Activated T-helper 2 cell treated with anti-CD3 and anti-CD28 coated beads, Interferon-gamma antibody, Interleukin-2, Interleukin-4, amounts not matched to agents 10 μg/mL and 5 μg/mL and 100 μg/mL, durations not matched to agents 14 hours and 24 hours and 36 hours (primary cell): ENCODE measurements at regions not wholly inside any gene's neighbourhood (a gene's known extent, or its start where the extent isn't known, plus 50 kb on each side); places are given as distances from the start of the nearest gene placed in this dataset.

Source experiments
- DNase-seq: peaks from one replicate; pipeline ENCODE4 v3.0.0; 2021; ENCODE audit warnings: low spot score
- H3K27ac Mint-ChIP-seq: one replicate; pipeline ENCODE4 v1.8.0; 2021; ENCODE audit warnings: mixed read lengths
- H3K27me3 Mint-ChIP-seq: one replicate; pipeline ENCODE4 v1.8.0; 2021; ENCODE audit warnings: low read depth, mixed read lengths
- H3K36me3 Mint-ChIP-seq: one replicate; pipeline ENCODE4 v1.8.0; 2021; ENCODE audit warnings: low read depth, mixed read lengths
- H3K4me1 Mint-ChIP-seq: one replicate; pipeline ENCODE4 v1.8.0; 2021; ENCODE audit warnings: low read depth, mixed read lengths
- H3K4me3 Mint-ChIP-seq: one replicate; pipeline ENCODE4 v1.8.0; 2021; ENCODE audit warnings: low read depth, mild to moderate bottlenecking, moderate library complexity, mixed read lengths
- H3K9me3 Mint-ChIP-seq: one replicate; pipeline ENCODE4 v1.8.0; 2021; ENCODE audit warnings: mixed read lengths
- intact Hi-C: fragments of 100-400 bp; cut with micrococcal nuclease; formaldehyde crosslinking; loops from one replicate; pipeline ENCODE4 v1.15.1; 2023

DNA sequence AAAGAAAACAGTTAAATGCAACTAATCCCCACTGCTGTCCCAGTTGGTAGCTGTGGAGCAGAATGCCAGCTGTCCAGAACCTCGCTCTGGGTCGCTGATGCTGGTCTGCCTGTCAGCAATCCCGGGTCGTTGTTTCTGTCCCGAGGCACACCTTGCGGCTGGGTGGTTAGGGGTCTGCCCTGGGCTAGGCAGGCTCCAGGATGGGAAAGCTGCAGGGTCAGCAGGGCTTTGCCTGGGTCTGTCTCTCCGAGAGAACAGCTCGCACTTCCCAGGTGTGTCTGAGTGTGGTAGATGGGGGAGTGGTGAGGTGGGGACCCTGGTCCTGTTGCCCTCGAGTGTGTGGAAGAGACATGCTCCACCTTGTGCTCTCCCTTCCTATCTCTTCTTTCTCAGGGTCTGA is 261.2 kb downstream of the CLIC5 start:
- Mint-ChIP-seq H3K27me3 (no peaks in the 10 kb centered on the region), H3K36me3 (no peaks in the 10 kb centered on the region), H3K4me3 (no peak overlapping the region), H3K27ac (no peak overlapping the region), H3K9me3 (no peaks in the 10 kb centered on the region), H3K4me1 (peaks cover 18% of the 10 kb centered on the region)
- intact Hi-C loops, result no loop called here
- no peak for DNase-seq

DNA sequence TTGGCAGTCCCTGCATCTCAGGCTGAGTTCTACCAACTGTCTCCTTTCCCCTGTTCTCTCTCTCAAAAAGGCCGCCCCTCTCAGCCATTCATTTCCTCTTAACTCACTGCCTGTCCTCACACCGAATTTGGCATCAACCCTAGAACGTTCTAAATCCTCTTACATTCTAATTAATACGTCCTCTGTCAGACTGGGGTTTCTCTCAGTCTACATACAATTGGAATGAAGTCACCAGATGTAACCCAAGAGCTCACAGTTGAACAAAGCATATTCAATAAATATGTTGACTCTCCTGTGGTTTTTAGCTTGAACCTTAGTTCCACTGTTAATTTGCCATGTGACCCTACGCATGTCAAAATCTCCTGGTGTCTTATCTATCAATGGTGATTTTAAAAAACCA is 269.6 kb downstream of the CLIC5 start:
- peaks cover 21% of the 10 kb centered on the region for H3K4me1 Mint-ChIP-seq

DNA sequence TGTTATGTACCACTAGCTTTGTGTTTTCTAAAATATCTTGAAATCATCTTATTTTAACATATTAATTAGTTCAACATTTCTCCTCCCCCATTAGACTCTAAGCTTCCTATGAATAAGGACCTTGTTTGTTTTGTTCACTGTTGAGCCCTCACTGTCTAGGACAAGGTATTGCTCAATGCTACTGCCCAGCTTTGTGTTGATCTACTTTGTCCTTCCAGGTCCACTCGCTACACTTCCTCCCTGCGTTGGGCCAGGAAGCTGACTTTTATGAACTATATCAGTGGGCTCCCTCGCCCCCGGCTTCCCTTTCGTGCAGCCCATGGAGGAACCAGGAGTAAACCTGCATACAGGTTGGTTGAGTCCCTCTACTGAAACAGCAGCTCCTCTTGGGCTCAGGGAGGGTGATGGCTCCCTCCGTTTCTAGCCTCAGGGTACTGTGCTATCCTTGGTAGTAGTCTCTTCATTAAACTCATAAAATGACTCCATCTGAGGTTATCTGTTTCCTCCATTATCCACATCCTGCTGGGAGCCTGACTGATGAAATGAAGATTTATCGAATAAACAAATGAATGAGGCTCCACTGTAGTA is 272.5 kb downstream of the CLIC5 start:
- peaks cover 9% of the 10 kb centered on the region for H3K36me3 Mint-ChIP-seq
- peaks cover 13% of the 10 kb centered on the region for H3K9me3 Mint-ChIP-seq
- H3K4me1 Mint-ChIP-seq, result peaks cover 36% of the 10 kb centered on the region
- no peaks in the 10 kb centered on the region for H3K27me3 Mint-ChIP-seq
- no peak for DNase-seq
- H3K27ac Mint-ChIP-seq, result no peak overlapping the region
- no peak overlapping the region for H3K4me3 Mint-ChIP-seq
- intact Hi-C loops, result no loop called here

More for the DNA sequence above, 269.6 kb downstream of the CLIC5 start:
- H3K36me3 Mint-ChIP-seq, result peaks cover 9% of the 10 kb centered on the region
- intact Hi-C loops, result no loop called here
- H3K27ac Mint-ChIP-seq, result no peak overlapping the region
- no peaks in the 10 kb centered on the region for H3K27me3 Mint-ChIP-seq
- H3K9me3 Mint-ChIP-seq, result peaks cover 22% of the 10 kb centered on the region
- no peak for DNase-seq
- no peak overlapping the region for H3K4me3 Mint-ChIP-seq

- Mint-ChIP-seq H3K36me3 (peaks cover 6% of the 10 kb centered on the region), H3K27ac (no peak overlapping the region), H3K4me1 (peaks cover 42% of the 10 kb centered on the region), H3K9me3 (peaks cover 10% of the 10 kb centered on the region), H3K27me3 (no peaks in the 10 kb centered on the region), H3K4me3 (no peak overlapping the region)
- intact Hi-C loops, result no loop called here
- DNase-seq, result no peak
Measured at GRCh38 chr6:45742591-45742990, 273.1 kb downstream of the CLIC5 start.

DNA sequence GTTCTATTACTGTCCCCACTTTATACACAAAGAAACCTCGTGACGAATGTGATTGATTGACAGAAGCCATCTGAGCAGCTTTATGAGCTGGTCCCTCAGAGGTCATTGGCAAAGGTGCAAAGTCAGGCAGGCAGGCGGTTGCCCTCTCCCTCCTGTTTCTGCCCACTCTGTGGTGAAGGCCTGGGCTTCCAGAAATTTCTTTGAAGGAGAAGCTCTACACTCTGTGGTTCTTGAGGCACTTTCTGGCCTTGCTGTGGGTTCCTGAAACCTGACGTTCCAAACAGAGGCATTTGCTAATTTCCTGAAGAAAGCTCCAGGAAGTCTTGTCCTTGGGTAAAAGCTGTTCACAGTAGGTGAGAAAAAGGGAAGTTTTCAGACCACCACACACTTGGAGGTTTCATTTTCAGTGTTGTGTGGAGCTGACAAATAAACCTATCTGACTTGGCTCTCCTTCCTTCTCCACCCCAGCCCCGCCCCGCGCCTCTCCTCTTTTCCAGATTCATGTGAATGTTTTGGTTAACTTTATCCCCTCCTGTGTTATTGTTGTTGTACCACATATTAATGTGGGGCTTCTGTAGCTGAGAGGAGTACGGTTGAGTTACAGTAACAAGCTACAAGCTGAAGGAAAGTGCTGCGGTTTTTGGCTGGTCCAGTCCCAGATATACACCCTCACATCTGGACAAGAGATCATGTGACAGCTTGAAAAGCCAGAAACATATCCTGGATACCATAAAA is 274.1 kb downstream of the CLIC5 start:
- intact Hi-C loops, result no loop called here
- H3K27ac Mint-ChIP-seq, result peak overlapping the region; percentile 76
- no peaks in the 10 kb centered on the region for H3K27me3 Mint-ChIP-seq
- no peak for DNase-seq
- H3K36me3 Mint-ChIP-seq, result no peaks in the 10 kb centered on the region
- peaks cover 52% of the 10 kb centered on the region for H3K4me1 Mint-ChIP-seq
- H3K4me3 Mint-ChIP-seq, result no peak overlapping the region
- no peaks in the 10 kb centered on the region for H3K9me3 Mint-ChIP-seq

DNA sequence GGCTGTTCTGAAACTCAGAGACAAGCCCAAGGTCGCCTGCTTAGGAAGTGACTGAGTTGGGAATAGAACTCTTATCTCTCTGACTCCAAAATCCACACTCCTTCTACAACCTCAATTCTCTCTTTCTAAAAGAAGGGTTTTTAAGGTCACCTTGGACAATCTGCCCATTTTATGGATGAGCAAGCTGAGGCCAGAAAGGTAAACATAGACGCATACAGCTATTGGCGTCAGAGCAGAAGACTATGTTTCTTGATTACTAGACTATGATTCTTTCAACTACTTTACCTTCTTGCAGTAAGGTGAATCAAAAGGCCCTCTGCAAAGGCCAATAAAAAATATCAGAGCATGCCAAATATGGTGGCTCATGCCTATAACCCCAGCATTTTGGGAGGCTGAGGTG is 276.6 kb downstream of the CLIC5 start:
- intact Hi-C loops, result loop anchor here (5.0 kb wide), 1 partner anchor 273 kb away; no protein-coding TSS in a partner anchor
- Mint-ChIP-seq H3K27ac (no peak overlapping the region), H3K36me3 (no peaks in the 10 kb centered on the region), H3K4me1 (peaks cover 63% of the 10 kb centered on the region), H3K27me3 (no peaks in the 10 kb centered on the region), H3K9me3 (no peaks in the 10 kb centered on the region), H3K4me3 (no peak overlapping the region)
- no peak for DNase-seq

DNA sequence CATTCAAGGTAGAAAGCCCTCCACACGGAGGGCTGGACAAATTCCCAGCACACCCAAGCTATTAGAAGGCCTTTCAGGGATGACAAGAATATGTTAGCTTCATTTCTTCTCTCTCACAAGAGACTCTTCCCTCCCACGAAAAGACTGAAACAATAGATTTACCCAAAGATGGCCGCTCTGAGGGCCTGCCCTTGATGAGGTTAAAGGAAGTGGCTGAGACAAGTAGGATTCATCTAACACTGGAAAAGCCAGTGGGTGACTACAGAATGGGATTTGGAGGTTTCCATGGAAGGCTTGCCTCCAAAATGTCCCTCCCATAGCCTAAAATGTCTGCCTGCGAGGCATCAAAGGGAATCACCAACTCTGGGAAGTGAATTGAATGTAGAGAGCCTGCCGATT is 277.6 kb downstream of the CLIC5 start:
- intact Hi-C loops, result loop anchor here (5.0 kb wide), 1 partner anchor 274 kb away; no protein-coding TSS in a partner anchor
- Mint-ChIP-seq H3K9me3 (no peaks in the 10 kb centered on the region), H3K4me1 (peaks cover 68% of the 10 kb centered on the region), H3K36me3 (no peaks in the 10 kb centered on the region), H3K27me3 (no peaks in the 10 kb centered on the region), H3K27ac (peak overlapping the region; percentile 92), H3K4me3 (peak overlapping the region; percentile 47)
- DNase-seq, result no peak

DNA sequence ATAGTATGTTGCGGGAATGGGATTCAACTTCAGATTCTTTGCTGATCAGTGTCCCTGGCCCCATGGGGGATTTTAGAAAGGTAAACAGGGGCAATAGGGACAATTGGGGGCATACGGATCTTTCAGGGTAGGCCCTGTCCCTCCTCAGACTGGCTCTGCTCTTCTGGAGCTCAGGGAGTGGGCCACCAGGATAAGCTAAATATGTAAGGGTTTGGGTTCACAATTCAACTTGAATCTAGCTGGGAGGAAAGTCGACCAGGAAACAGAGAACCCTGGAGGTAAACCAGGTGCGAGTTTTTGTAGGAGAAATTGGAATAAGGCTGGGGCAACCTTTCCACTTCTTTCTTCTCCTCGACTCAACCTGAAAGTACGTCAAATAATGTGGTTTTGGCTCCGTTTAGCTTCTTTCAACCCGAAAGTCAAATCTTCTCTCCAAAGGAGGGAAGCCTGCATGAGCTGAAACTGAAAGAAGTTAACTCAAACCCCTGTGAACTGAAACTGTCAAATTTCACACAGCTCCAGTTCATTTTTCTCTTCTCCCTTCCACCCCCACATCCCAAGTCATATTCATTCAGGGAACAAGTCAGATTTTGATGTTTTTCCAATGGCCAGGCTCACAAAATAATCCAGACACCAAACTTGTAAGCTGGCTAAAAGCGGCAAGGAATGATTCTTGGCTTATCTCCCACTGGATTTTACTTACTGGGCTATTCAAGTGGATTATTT is 278.2 kb downstream of the CLIC5 start:
- Mint-ChIP-seq H3K27ac (peak overlapping the region; percentile 92), H3K4me3 (peak overlapping the region; percentile 47), H3K9me3 (no peaks in the 10 kb centered on the region), H3K4me1 (peaks cover 69% of the 10 kb centered on the region), H3K36me3 (no peaks in the 10 kb centered on the region), H3K27me3 (no peaks in the 10 kb centered on the region)
- intact Hi-C loops, result loop anchor here (1.0 to 5.0 kb wide), 9 partner anchors 22 to 359 kb away; no protein-coding TSS in a partner anchor
- DNase-seq, result peak; percentile 35

DNA sequence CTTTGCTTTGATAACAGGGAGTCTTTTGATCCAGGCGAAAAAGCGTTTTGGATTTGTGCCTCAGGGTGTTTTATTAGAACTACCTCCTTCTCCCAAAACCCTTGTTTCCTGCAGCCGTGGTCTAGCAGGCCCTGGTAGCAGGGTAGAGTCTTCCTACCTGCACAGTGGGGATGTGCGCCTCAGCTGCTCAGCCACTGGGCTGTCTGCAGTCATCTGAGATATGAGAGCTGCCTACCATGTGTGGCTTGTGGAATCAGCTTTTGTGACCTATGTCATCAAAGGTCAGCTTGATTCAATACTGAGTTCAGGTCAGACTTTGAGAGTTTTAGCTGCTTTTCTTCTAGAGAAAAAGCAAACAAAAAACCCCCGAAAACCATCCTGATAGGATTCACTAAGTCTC is 279.5 kb downstream of the CLIC5 start:
- intact Hi-C loops, result loop anchor here (2.0 to 5.0 kb wide), 2 partner anchors 87 to 276 kb away; no protein-coding TSS in a partner anchor
- no peak for DNase-seq
- H3K9me3 Mint-ChIP-seq, result no peaks in the 10 kb centered on the region
- H3K4me1 Mint-ChIP-seq, result peaks cover 58% of the 10 kb centered on the region
- H3K27me3 Mint-ChIP-seq, result no peaks in the 10 kb centered on the region
- H3K4me3 Mint-ChIP-seq, result no peak overlapping the region
- H3K36me3 Mint-ChIP-seq, result no peaks in the 10 kb centered on the region
- H3K27ac Mint-ChIP-seq, result peak overlapping the region; percentile 92

- H3K27ac Mint-ChIP-seq, result peak overlapping the region; percentile 24
- no peak for DNase-seq
- H3K4me1 Mint-ChIP-seq, result peaks cover 41% of the 10 kb centered on the region
- H3K9me3 Mint-ChIP-seq, result no peaks in the 10 kb centered on the region
- no peaks in the 10 kb centered on the region for H3K36me3 Mint-ChIP-seq
- intact Hi-C loops, result no loop called here
- H3K4me3 Mint-ChIP-seq, result no peak overlapping the region
- no peaks in the 10 kb centered on the region for H3K27me3 Mint-ChIP-seq
Measured at GRCh38 chr6:45732731-45733130, 282.9 kb downstream of the CLIC5 start.

DNA sequence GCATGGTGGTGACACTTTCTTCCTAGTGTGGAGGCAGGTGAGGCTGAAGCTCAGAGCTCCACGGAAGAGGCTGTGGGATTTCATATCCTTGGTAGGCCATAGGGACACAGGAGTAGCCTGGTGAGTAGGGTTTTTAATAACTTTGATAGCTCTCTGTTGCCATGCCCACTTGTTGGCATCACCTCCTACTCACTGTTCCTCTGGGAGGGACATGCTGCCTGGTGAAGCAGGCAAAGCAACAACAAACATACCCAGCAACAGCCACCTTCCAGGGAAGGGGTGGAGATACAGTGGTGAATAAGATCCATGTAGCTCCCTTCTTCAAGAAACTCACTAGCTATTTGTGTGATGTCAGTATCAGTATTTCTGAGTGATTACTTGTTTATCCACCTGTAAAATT is 285.4 kb downstream of the CLIC5 start:
- Mint-ChIP-seq H3K9me3 (no peaks in the 10 kb centered on the region), H3K4me1 (peaks cover 19% of the 10 kb centered on the region)
- intact Hi-C loops, result no loop called here

DNA sequence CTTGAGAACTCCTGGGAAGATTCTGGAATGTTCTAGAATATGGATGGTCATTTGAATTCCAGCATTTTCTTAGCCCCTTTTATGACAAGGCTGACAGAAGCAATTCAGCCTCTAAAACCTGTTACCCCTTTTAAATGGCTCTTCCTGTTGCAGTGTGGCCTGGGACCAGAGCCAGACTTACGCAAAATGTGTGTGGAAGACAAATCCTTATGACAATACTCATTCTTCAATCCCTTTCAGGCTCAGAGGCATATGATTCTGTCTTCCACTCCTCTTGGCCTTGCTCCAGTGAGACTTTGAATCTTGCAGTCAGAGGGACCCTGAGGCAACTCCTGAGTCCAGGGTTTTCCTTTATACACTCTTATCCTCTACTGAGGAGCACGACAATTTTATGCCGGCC is 287.0 kb downstream of the CLIC5 start:
- H3K9me3 Mint-ChIP-seq, result no peaks in the 10 kb centered on the region
- peaks cover 15% of the 10 kb centered on the region for H3K4me1 Mint-ChIP-seq
- no peak for DNase-seq
- no peaks in the 10 kb centered on the region for H3K27me3 Mint-ChIP-seq
- intact Hi-C loops, result no loop called here
- no peak overlapping the region for H3K4me3 Mint-ChIP-seq
- no peak overlapping the region for H3K27ac Mint-ChIP-seq
- no peaks in the 10 kb centered on the region for H3K36me3 Mint-ChIP-seq

More for the DNA sequence above, 285.4 kb downstream of the CLIC5 start:
- no peak overlapping the region for H3K4me3 Mint-ChIP-seq
- H3K27ac Mint-ChIP-seq, result no peak overlapping the region
- H3K36me3 Mint-ChIP-seq, result no peaks in the 10 kb centered on the region
- H3K27me3 Mint-ChIP-seq, result no peaks in the 10 kb centered on the region
- no peak for DNase-seq
